Activated naive CD4-positive, alpha-beta T cell treated with anti-CD3 and anti-CD28 coated beads, Interleukin-2, amount 50 U/mL, for 24 hours (primary cell): ENCODE measurements at regions not wholly inside any gene's neighbourhood (a gene's known extent, or its start where the extent isn't known, plus 50 kb on each side); places are given as distances from the start of the nearest gene placed in this dataset.

Source experiments
- H3K27ac Mint-ChIP-seq: one replicate; pipeline ENCODE4 v1.8.0; 2021; ENCODE audit warnings: mild to moderate bottlenecking, mixed read lengths
- H3K27me3 Mint-ChIP-seq: one replicate; pipeline ENCODE4 v1.8.0; 2021; ENCODE audit warnings: mixed read lengths
- H3K36me3 Mint-ChIP-seq: one replicate; pipeline ENCODE4 v1.8.0; 2021; ENCODE audit warnings: mixed read lengths
- H3K4me1 Mint-ChIP-seq: one replicate; pipeline ENCODE4 v1.8.0; 2021; ENCODE audit warnings: mixed read lengths
- H3K4me3 Mint-ChIP-seq: one replicate; pipeline ENCODE4 v1.8.0; 2021; ENCODE audit warnings: mild to moderate bottlenecking, mixed read lengths
- H3K9me3 Mint-ChIP-seq: one replicate; pipeline ENCODE4 v1.8.0; 2021; ENCODE audit warnings: mixed read lengths

DNA sequence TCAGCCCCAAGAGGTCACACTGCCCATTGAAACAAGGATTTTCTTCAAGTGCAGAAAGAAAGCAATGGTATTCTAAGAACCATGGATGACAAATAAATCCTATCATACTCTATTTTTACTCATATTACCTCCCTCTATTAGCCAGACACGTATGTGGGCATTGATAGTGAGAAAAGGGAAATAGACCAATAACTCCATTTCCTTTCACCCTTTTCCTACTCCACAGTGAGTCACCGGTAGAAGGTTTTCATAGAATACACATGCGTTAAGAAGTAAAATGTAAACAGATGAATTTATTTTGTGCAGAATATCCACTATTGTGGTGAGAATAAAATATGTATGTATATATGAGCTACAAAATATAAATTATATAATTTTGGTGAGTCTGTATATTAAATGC, 568.9 kb upstream of the ADGRL4 start:
- no peaks in the 10 kb centered on the region for H3K36me3 Mint-ChIP-seq
- H3K4me1 Mint-ChIP-seq: no peaks in the 10 kb centered on the region
- peaks cover 5% of the 10 kb centered on the region for H3K9me3 Mint-ChIP-seq
- H3K27ac Mint-ChIP-seq: no peak overlapping the region
- no peak overlapping the region for H3K4me3 Mint-ChIP-seq
- H3K27me3 Mint-ChIP-seq: no peaks in the 10 kb centered on the region

DNA sequence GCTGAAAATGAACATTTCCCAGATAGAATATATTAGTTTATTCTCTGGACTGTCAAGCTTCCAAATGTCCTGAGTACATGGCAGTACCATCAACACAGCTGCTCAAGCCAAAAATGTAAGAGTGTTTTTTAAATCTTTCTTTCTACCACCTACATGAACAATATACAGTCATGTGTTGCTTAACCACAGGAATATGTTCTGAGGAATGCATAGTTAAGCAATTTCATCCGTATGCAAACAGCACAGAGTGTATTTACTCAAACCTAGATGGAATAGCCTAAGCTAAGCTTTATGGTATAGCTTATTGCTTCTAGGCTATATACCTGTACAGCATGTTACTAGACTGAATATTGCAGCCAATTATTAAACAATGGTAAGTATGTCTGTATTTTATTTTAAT, 561.9 kb upstream of the ADGRL4 start:
- no peaks in the 10 kb centered on the region for H3K27me3 Mint-ChIP-seq
- peaks cover 6% of the 10 kb centered on the region for H3K9me3 Mint-ChIP-seq
- no peak overlapping the region for H3K4me3 Mint-ChIP-seq
- H3K4me1 Mint-ChIP-seq: no peaks in the 10 kb centered on the region
- H3K36me3 Mint-ChIP-seq: no peaks in the 10 kb centered on the region
- no peak overlapping the region for H3K27ac Mint-ChIP-seq

DNA sequence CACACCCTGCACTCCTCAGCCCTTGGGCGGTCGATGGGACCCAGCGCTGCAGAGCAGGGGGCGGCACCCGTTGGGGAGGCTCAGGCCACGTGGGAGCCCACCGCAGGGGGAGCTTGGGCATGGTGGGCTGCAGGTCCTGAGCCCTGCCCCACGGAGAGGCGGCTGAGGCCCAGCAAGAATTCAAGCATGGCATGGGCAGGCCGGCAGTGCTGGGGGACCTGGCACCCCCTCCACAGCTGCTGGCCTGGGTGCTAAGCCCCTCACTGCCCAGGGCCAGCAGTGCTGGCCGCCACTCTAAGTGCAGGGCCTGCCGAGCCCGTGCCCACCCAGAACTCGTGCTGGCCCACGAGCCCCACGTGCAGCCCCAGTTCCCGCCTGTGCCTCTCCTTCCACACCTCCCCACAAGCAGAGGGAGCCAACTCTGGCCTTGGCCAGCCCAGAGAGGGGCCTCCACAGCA, 555.0 kb upstream of the ADGRL4 start:
- Mint-ChIP-seq H3K36me3 (no peaks in the 10 kb centered on the region), H3K9me3 (peaks cover 12% of the 10 kb centered on the region), H3K4me3 (no peak overlapping the region), H3K27me3 (no peaks in the 10 kb centered on the region), H3K27ac (no peak overlapping the region), H3K4me1 (no peaks in the 10 kb centered on the region)

DNA sequence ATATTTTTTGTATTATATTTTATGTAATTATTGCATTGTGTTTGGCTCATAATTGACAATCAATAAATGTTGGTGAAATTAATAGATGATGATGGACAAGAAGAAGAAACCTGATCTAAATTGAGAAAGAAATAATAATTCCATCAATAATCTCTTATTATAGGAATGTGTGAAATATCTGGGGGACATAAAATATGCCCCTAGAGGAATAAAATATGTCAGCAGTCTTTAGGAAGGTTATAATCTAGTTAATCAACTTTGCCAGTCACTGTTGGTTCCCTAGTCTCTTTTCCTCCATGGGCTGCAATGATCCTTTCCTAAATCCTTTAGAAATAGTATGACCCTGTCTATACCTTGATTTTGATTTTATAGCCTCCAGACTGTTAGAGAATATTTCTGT, 549.7 kb upstream of the ADGRL4 start:
- H3K27me3 Mint-ChIP-seq: no peaks in the 10 kb centered on the region
- H3K27ac Mint-ChIP-seq: no peak overlapping the region
- H3K9me3 Mint-ChIP-seq: peaks cover 6% of the 10 kb centered on the region
- H3K4me1 Mint-ChIP-seq: no peaks in the 10 kb centered on the region
- H3K36me3 Mint-ChIP-seq: no peaks in the 10 kb centered on the region
- H3K4me3 Mint-ChIP-seq: no peak overlapping the region

DNA sequence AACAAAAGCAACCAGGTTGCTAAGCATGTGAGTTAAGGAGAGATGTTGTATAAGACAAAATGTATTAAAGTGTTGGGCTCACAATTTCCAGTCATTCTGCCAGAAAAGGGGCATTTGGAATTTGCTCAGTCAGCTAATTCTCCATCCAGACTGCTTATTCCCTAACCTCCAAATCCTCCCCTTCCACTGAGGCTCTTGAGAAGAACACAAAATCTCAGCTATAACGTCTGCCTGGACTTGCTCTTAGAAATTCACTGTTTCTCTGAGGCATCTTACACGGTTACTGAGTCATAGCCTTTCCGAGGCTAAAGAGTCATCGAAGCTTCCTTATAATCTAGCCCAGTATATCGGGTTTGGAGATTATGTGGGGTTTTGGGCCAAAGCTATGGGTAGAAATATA, 548.2 kb upstream of the ADGRL4 start:
- H3K4me1 Mint-ChIP-seq: no peaks in the 10 kb centered on the region

DNA sequence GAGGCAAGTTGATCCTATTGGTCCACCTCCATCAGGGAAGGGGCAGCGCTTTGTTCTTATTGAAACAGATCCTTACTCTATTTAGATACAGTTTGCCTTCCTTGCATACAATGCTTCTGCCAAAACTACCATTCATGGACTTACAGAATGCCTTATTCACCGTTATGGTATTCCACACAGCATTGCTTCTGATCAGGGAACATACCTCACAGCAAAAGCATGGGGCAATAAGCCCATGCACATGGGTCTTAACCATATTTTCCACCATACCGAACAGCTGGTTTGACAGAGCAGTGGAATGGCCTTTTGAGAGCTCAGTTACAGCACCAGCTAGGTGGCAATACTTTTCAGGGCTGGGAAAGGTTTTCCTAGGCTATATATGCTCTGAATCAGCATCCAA, 544.8 kb upstream of the ADGRL4 start:
- Mint-ChIP-seq H3K4me3 (no peak overlapping the region), H3K4me1 (no peaks in the 10 kb centered on the region), H3K27me3 (no peaks in the 10 kb centered on the region), H3K9me3 (no peaks in the 10 kb centered on the region), H3K36me3 (no peaks in the 10 kb centered on the region), H3K27ac (no peak overlapping the region)

More for the DNA sequence above, 548.2 kb upstream of the ADGRL4 start:
- no peaks in the 10 kb centered on the region for H3K9me3 Mint-ChIP-seq
- no peak overlapping the region for H3K4me3 Mint-ChIP-seq
- H3K27ac Mint-ChIP-seq: no peak overlapping the region
- no peaks in the 10 kb centered on the region for H3K27me3 Mint-ChIP-seq
- H3K36me3 Mint-ChIP-seq: no peaks in the 10 kb centered on the region

DNA sequence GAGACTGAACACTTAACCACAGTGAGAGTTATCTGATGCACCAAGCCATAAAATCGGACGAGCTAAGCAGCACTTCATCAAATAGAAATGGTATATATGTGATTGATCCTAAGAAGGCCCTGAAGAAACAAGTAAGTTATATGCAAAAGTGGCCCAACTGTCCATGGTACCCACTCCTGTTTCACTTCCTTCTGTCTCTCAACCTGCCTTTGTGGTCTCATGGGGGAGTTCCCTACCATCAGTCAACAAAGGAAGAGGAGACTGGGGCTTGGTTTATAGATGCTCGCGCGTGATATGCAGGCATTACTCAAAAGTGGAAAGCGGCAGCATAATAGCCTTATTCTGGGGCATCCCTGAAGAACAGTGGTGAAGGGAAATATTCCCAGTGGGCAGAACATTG, 543.9 kb upstream of the ADGRL4 start:
- Mint-ChIP-seq H3K4me3 (no peak overlapping the region), H3K36me3 (no peaks in the 10 kb centered on the region)

DNA sequence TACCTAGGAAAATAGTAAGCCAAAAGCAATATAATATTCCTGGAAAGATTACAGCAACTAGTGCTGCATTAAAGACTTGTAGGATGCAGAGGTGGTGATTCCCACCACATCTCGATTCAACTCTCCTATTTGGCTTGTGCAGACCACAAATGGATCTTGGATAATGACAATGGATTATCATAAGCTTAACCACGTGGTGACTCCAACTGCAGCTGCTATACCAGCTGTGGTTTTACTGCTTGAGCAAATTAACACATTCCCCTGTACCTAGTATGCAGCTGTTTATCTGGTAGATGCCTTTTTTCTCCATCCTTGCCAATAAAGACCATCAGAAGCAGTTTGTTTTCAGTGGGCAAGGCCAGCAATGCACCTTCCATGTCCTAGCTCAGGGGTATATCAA, 542.7 kb upstream of the ADGRL4 start:
- no peaks in the 10 kb centered on the region for H3K9me3 Mint-ChIP-seq
- H3K27me3 Mint-ChIP-seq: no peaks in the 10 kb centered on the region
- H3K4me3 Mint-ChIP-seq: no peak overlapping the region
- no peaks in the 10 kb centered on the region for H3K36me3 Mint-ChIP-seq
- H3K4me1 Mint-ChIP-seq: no peaks in the 10 kb centered on the region
- H3K27ac Mint-ChIP-seq: no peak overlapping the region

More for the DNA sequence above, 543.9 kb upstream of the ADGRL4 start:
- H3K9me3 Mint-ChIP-seq: no peaks in the 10 kb centered on the region
- H3K27ac Mint-ChIP-seq: no peak overlapping the region
- no peaks in the 10 kb centered on the region for H3K4me1 Mint-ChIP-seq
- H3K27me3 Mint-ChIP-seq: no peaks in the 10 kb centered on the region

DNA sequence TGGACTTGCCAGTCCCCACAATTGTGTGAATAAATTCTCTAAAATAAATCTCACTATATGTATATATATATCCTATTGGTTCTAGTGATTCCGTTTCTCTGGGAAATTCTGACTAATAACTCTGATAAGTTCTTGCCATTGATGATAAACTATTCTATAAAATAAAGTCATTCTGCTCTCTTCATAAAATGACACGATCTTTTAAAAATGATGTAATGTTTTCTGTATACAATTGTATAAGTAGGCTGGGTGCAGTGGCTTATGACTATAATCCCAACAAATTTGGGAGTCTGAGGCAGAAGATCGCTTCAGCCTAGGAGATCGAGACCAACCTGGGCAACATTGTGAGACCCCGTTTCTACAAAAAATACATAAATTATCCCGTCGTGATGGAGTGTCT, 541.0 kb upstream of the ADGRL4 start:
- H3K4me1 Mint-ChIP-seq: no peaks in the 10 kb centered on the region
- H3K27ac Mint-ChIP-seq: no peak overlapping the region
- no peaks in the 10 kb centered on the region for H3K36me3 Mint-ChIP-seq
- no peaks in the 10 kb centered on the region for H3K9me3 Mint-ChIP-seq
- H3K4me3 Mint-ChIP-seq: no peak overlapping the region
- H3K27me3 Mint-ChIP-seq: no peaks in the 10 kb centered on the region

DNA sequence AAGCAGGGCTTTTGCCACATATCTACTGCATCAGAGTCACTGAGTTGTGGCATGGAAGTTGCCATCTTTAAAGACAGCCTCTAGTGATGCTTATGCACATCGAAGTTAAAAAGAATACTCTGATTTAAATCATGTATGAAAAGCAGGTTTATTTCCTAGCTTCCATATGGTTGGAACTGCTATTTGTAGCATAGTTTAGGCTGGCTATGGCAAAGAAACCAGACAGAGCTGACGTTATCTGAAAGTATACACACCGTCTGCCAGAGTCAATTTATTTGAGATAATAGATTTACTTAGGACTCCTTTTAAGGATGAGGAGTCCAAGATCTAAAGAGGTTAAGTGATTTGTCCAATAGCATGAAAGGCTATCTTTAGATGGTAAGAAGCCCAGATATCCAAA, 536.9 kb upstream of the ADGRL4 start:
- Mint-ChIP-seq H3K9me3 (no peaks in the 10 kb centered on the region), H3K27ac (no peak overlapping the region)

DNA sequence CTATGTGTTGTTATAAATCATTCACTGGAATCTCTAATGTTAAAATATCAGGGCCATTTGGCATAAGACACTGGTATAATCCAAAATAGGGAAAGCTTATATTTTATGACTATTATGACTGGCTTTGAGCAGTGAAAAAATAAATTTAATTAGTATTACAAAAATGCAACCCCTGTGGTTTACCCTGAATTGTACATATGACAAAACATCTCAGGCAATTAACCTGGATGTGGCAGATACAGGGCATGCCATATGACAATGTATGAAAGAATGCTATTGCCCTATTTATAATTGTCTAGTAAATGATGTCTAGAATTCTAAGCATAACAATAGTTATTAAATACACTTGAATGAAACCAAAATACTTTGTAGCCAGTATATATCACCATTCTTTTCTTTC, 532.5 kb upstream of the ADGRL4 start:
- no peaks in the 10 kb centered on the region for H3K4me1 Mint-ChIP-seq
- H3K27me3 Mint-ChIP-seq: no peaks in the 10 kb centered on the region
- no peak overlapping the region for H3K4me3 Mint-ChIP-seq
- H3K9me3 Mint-ChIP-seq: no peaks in the 10 kb centered on the region
- H3K27ac Mint-ChIP-seq: no peak overlapping the region
- H3K36me3 Mint-ChIP-seq: no peaks in the 10 kb centered on the region

More for the DNA sequence above, 536.9 kb upstream of the ADGRL4 start:
- Mint-ChIP-seq H3K27me3 (no peaks in the 10 kb centered on the region), H3K4me1 (no peaks in the 10 kb centered on the region), H3K36me3 (no peaks in the 10 kb centered on the region), H3K4me3 (no peak overlapping the region)

DNA sequence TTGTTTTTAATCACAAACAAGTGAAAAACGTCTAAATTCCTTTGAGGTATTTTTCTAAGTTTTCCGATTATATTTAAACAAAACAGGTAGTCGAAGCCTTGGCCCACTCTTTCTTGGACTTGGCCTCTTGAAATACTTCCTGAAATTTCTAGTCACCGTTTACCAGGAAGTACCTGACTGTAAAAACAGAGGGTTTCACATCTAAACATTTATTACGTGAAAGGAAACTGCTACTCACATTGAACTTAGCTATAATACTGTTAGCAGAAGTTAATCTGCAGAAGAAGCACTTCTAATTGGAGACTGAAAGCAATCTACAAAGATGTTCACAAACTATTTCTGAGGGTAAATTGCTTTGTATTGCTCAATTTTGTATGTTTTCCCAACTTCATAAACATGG, 526.0 kb upstream of the ADGRL4 start:
- Mint-ChIP-seq H3K27me3 (no peaks in the 10 kb centered on the region), H3K4me1 (no peaks in the 10 kb centered on the region), H3K27ac (no peak overlapping the region)

DNA sequence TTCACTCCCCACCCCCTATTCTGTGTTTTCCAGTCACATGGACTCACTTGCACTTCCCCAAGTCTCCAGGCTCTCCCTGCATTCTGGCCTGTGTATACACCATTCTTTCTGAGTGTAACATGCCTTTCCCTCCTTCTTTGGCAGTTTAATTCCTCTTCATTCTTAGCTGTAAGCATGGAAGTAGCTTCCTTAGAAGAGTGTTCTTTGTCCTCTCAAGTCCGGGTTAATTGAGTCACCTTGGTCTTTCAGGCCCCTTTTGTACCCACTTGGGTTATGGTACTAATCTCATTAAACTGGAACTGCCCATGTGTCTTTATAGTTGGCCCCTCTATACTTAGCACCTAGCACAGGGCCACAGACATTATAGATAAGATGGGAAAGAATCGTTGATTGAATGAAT, 525.3 kb upstream of the ADGRL4 start:
- Mint-ChIP-seq H3K36me3 (no peaks in the 10 kb centered on the region), H3K4me3 (no peak overlapping the region), H3K27ac (no peak overlapping the region), H3K27me3 (no peaks in the 10 kb centered on the region), H3K9me3 (peaks cover 9% of the 10 kb centered on the region), H3K4me1 (no peaks in the 10 kb centered on the region)

More for the DNA sequence above, 526.0 kb upstream of the ADGRL4 start:
- Mint-ChIP-seq H3K36me3 (no peaks in the 10 kb centered on the region), H3K4me3 (no peak overlapping the region), H3K9me3 (peaks cover 9% of the 10 kb centered on the region)

DNA sequence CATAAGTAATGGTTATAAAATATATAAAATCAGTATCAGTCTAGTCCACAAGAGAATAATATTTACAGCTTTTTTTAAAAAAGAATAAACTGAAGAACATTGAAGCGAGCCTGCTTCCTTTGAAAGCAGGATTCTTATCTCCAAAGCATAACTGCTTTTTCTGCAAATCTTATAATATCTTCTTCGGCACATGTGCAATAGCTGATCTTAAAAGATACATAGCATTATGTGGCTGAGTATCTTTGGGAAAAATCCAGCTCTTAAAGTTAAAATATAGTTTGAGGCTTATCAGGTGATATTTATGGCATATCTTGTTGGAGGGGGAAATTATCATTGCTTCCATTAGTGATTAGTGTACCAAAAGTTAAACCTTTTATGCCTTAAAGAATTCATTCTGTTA, 523.9 kb upstream of the ADGRL4 start:
- no peak overlapping the region for H3K4me3 Mint-ChIP-seq
- peaks cover 9% of the 10 kb centered on the region for H3K9me3 Mint-ChIP-seq
- no peak overlapping the region for H3K27ac Mint-ChIP-seq
- H3K27me3 Mint-ChIP-seq: no peaks in the 10 kb centered on the region
- no peaks in the 10 kb centered on the region for H3K36me3 Mint-ChIP-seq
- no peaks in the 10 kb centered on the region for H3K4me1 Mint-ChIP-seq

DNA sequence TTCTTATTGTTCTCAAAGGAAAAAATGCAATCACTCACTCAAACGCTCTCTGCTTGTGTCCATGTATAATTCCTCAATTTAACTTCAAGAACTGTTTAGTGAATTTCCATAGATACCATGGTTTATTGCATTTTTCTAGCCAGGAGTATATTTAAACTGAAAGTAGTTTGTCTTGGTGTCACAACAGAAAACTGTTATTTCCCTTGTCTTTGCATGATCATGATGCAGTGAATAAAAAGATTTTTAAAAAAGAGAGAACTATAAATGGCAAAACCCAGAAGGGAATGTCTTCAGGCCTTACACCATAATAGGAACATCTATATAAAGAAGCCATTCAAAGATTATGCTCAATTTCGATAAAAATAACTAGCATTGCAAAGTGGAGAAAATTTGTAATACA, 523.5 kb upstream of the ADGRL4 start:
- no peaks in the 10 kb centered on the region for H3K4me1 Mint-ChIP-seq
- H3K27ac Mint-ChIP-seq: no peak overlapping the region
- no peaks in the 10 kb centered on the region for H3K36me3 Mint-ChIP-seq
- no peak overlapping the region for H3K4me3 Mint-ChIP-seq
- H3K9me3 Mint-ChIP-seq: peaks cover 9% of the 10 kb centered on the region
- no peaks in the 10 kb centered on the region for H3K27me3 Mint-ChIP-seq

DNA sequence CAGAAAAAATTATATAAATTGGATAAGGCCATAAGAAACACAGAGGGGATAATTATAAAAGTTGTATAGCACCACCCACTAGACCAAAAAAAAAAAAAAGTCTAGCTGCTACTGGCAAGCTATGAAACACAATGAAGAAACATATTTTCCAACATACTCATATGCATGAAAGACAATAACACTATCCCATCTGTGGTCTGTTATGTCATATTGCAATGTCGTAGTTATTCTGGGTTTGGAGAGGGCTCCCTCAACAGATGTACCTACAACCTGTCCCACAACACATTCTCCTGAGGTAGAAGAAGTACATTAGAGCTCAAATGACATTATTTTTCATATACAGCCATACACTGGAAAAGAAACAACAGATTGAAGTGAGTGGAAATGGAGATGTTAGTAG, 517.6 kb upstream of the ADGRL4 start:
- Mint-ChIP-seq H3K9me3 (no peaks in the 10 kb centered on the region), H3K27me3 (no peaks in the 10 kb centered on the region), H3K36me3 (no peaks in the 10 kb centered on the region), H3K27ac (no peak overlapping the region), H3K4me3 (no peak overlapping the region), H3K4me1 (no peaks in the 10 kb centered on the region)

DNA sequence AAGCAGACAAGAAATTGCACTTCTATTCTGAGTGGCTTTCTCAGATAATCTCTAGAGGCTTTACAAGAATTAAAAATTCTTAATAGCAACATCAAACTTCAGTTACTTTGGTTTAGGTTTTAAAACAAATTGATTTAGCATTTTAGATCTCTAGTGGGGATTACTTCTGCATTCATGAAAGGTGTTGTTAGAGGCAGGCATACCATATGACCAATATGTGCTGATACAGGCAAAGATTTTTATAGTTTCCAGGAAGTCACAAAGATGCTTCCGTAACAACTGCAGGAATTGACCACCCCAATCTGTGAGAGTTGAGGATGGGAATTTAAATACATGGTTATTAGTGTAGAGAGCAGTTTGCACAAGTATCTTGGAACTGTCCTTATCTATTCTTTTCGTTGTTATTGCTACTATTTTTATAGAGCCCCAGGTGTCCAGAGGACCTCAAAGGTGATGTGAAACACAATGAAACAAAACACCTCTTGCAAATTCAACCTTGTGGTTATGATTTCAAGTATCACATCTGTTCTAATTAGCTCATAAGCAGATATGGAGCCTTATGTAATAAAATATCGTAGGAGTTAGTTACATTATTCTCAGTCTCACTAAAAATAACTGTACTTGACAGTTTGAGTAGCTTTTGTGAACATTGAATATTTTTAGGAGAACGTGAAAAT, 512.7 kb upstream of the ADGRL4 start:
- Mint-ChIP-seq H3K27me3 (no peaks in the 10 kb centered on the region), H3K36me3 (no peaks in the 10 kb centered on the region), H3K4me3 (no peak overlapping the region), H3K9me3 (no peaks in the 10 kb centered on the region), H3K27ac (no peak overlapping the region), H3K4me1 (no peaks in the 10 kb centered on the region)
